Body of pancreas (tissue), 4 donors: ENCODE measurements at regions not wholly inside any gene's neighbourhood (a gene's known extent, or its start where the extent isn't known, plus 50 kb on each side); places are given as distances from the start of the nearest gene placed in this dataset. TPM values are rescaled to one million over a fixed set of nuclear protein-coding genes. Genes with fewer than 3 reads are reported as not detected.

ENCODE experiments used
- ATAC-seq: fragments of 150-250 bp; one replicate; pipeline ENCODE4 v1.9.1; 2016
- DNase-seq, 4 donors: peaks; one replicate each; pipeline ENCODE4 v3.0.0-alpha.2; 2019
- H3K27ac ChIP-seq, 4 donors: fragments of 200-600 bp; sonication (generic); 1 replicate in 3 of 4; 2 replicates in 1 of 4; pipeline versions ENCODE4 v1.5.1 to v1.6.1; 2016 to 2019; ENCODE audit warnings: mild to moderate bottlenecking in 1 of 4, mixed read lengths in 1 of 4, moderate library complexity in 1 of 4
- H3K27me3 ChIP-seq, 2 donors: fragments of 200-600 bp; sonication (generic); one replicate each; pipeline ENCODE4 v1.6.0; 2016; ENCODE audit warnings: mild to moderate bottlenecking in 1 of 2
- H3K36me3 ChIP-seq, 2 donors: fragments of 200-600 bp; sonication (generic); replicated peaks in 1 of 2; 2 replicates each; pipeline ENCODE4 v1.5.1; 2016; ENCODE audit warnings: low read depth in 2 of 2; ENCODE audit not compliant: insufficient read depth in 1 of 2
- H3K4me1 ChIP-seq: fragments of 200-600 bp; sonication (generic); one replicate; pipeline ENCODE4 v1.6.0; 2016
- H3K4me3 ChIP-seq, 2 donors: fragments of 200-600 bp; sonication (generic); 1 replicate in 1 of 2; 2 replicates in 1 of 2; pipeline ENCODE4 v1.5.1; 2016 to 2019
- H3K9me3 ChIP-seq, 3 donors: fragments of 200-600 bp; sonication (generic); 1 replicate in 2 of 3; 2 replicates in 1 of 3; pipeline ENCODE4 v1.5.1; 2016
- CTCF ChIP-seq, 7 experiments: fragments of 450-650 bp in 4 of 7; fragments of 200-600 bp in 3 of 7; sonication (generic) in 3 of 7; IDR thresholded peaks; one replicate each; pipeline ENCODE4 v1.5.1; 2016 to 2019; ENCODE audit warnings: antibody characterized with exemption in 7 of 7
- POLR2A ChIP-seq, 3 donors: fragments of 450-650 bp; IDR thresholded peaks; one replicate each; pipeline ENCODE4 v1.6.1; 2016; ENCODE audit warnings: antibody characterized with exemption in 3 of 3, mild to moderate bottlenecking in 2 of 3
- WGBS, 2 donors: methylation state at CpG; one replicate each; pipeline ENCODE4 v1.1.5; 2017; 5-methylcytosine and 5-hydroxymethylcytosine counted together
- intact Hi-C: fragments of 100-400 bp; cut with DNase I; formaldehyde crosslinking; loops from one replicate; pipeline ENCODE4 v1.15.1; 2023
- small RNA-seq: library from RNA; depleted of rRNA; stranded (forward); fragments of <200 nt; gene quantifications from one replicate; pipeline ENCODE3, GENCODE V24; 2016

- no peak overlapping the region for H3K27ac ChIP-seq
- WGBS, 2 donors = 53 to 59% methylated on average over 6 of the region's 6 CpGs
- H3K27me3 ChIP-seq = no peaks in the 10 kb centered on the region
- TF ChIP-seq POLR2A (IDR thresholded peaks at IDR 0.05) = no peak
- TF ChIP-seq CTCF (IDR thresholded peaks at IDR 0.05) = no peak
- no peak overlapping the region for H3K4me3 ChIP-seq
- H3K9me3 ChIP-seq = no peaks in the 10 kb centered on the region
- no peaks in the 10 kb centered on the region for H3K4me1 ChIP-seq
- ATAC-seq (no peak), DNase-seq (no peak)
- intact Hi-C loops = no loop called here
- H3K36me3 ChIP-seq = no peaks in the 10 kb centered on the region
These were observed 57.3 kb upstream of the ZEB1 start for GRCh38 chr10:31261511-31262311.

GRCh38 chr10:31262672-31263071, 56.3 kb upstream of the ZEB1 start:
- no peak for ATAC-seq
- H3K36me3 ChIP-seq = no peaks in the 10 kb centered on the region
- H3K9me3 ChIP-seq = no peaks in the 10 kb centered on the region
- 41 to 53% methylated on average over 2 of the region's 2 CpGs for WGBS, 2 donors
- no peaks in the 10 kb centered on the region for H3K27me3 ChIP-seq
- H3K4me3 ChIP-seq = no peak overlapping the region
- intact Hi-C loops = no loop called here
- no peak for TF ChIP-seq POLR2A (IDR thresholded peaks at IDR 0.05)
- TF ChIP-seq CTCF (IDR thresholded peaks at IDR 0.05) = no peak
- no peaks in the 10 kb centered on the region for H3K4me1 ChIP-seq
- DNase-seq = peak in 1 of 4 donors; percentile 20
- no peak overlapping the region for H3K27ac ChIP-seq

- no peak for TF ChIP-seq POLR2A (IDR thresholded peaks at IDR 0.05)
- no peak for TF ChIP-seq CTCF (IDR thresholded peaks at IDR 0.05)
- H3K4me1 ChIP-seq = no peaks in the 10 kb centered on the region
- DNase-seq (no peak), ATAC-seq (no peak)
- WGBS, 2 donors = 81 to 93% methylated on average over 5 of the region's 5 CpGs
- H3K4me3 ChIP-seq = no peak overlapping the region
- no peaks in the 10 kb centered on the region for H3K27me3 ChIP-seq
- H3K9me3 ChIP-seq = no peaks in the 10 kb centered on the region
- intact Hi-C loops = no loop called here
- H3K27ac ChIP-seq = no peak overlapping the region
- no peaks in the 10 kb centered on the region for H3K36me3 ChIP-seq
These were observed 55.1 kb upstream of the ZEB1 start for GRCh38 chr10:31263903-31264302.

- intact Hi-C loops = no loop called here
- no peaks in the 10 kb centered on the region for H3K27me3 ChIP-seq
- TF ChIP-seq POLR2A (IDR thresholded peaks at IDR 0.05) (no peak), CTCF (IDR thresholded peaks at IDR 0.05) (no peak)
- H3K27ac ChIP-seq = no peak overlapping the region
- H3K36me3 ChIP-seq = no peaks in the 10 kb centered on the region
- no peaks in the 10 kb centered on the region for H3K4me1 ChIP-seq
- 70 to 75% methylated on average over 12 of the region's 12 CpGs for WGBS, 2 donors
- H3K4me3 ChIP-seq = no peak overlapping the region
- H3K9me3 ChIP-seq = no peaks in the 10 kb centered on the region
- no peak for DNase-seq
- ATAC-seq = no peak
These were observed 50.3 kb upstream of the ZEB1 start for GRCh38 chr10:31268444-31269303.

Small RNA genes lying in the stretch of these regions (small RNA-seq; reads per million reads assigned to genes)
- gene RNA5SP309 = not detected
